ENCODE measurements at regions not wholly inside any gene's neighbourhood (a gene's known extent, or its start where the extent isn't known, plus 50 kb on each side); places are given as distances from the start of the nearest gene placed in this dataset.

DNA sequence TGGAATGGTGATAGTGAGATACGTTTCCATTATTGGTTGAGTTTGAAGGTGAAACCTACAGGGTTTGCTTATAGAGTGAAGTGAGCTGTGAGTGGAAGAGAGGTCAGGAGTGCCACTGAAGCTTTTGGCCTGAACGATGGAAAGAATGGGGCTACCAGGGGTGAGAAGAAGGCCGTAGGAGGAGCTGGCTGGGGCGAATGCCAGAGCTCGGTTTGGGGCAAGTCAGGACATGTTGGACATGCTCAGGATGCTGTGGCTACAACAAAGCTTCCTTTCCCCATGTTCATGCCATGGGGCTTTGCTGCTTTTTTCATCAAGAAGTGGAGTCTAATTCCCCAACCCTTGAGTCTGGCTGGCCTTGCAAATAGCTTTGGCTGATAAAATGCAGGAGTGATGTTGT is 253.7 kb downstream of the GLRX3 start:
- TF ChIP-seq, protein P1, sequence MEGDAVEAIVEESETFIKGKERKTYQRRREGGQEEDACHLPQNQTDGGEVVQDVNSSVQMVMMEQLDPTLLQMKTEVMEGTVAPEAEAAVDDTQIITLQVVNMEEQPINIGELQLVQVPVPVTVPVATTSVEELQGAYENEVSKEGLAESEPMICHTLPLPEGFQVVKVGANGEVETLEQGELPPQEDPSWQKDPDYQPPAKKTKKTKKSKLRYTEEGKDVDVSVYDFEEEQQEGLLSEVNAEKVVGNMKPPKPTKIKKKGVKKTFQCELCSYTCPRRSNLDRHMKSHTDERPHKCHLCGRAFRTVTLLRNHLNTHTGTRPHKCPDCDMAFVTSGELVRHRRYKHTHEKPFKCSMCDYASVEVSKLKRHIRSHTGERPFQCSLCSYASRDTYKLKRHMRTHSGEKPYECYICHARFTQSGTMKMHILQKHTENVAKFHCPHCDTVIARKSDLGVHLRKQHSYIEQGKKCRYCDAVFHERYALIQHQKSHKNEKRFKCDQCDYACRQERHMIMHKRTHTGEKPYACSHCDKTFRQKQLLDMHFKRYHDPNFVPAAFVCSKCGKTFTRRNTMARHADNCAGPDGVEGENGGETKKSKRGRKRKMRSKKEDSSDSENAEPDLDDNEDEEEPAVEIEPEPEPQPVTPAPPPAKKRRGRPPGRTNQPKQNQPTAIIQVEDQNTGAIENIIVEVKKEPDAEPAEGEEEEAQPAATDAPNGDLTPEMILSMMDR (conservative IDR thresholded peaks at IDR 0.05; ENCODE audit: low read depth in 2 of 2), result no peak
- no peak for TF ChIP-seq NANOG (IDR thresholded peaks at IDR 0.05; ENCODE audit: borderline replicate concordance)

Data from GM23338 (cell line).